NCI-H1417 (cell line): ENCODE measurements at regions not wholly inside any gene's neighbourhood (a gene's known extent, or its start where the extent isn't known, plus 50 kb on each side); places are given as distances from the start of the nearest gene placed in this dataset.
"Not testable (repeated sequence)": the region's sequence is repeated elsewhere in the genome, so short reads cannot be mapped to it uniquely, and the experiment has no call there.

Experiments
- DNase-seq, 3 experiments: peaks; one replicate each; lab custom pipeline; 2025; lab: John Stamatoyannopoulos, UW

- DNase-seq: no peak
Measured at GRCh38 chr13:38415233-38415632, 65.6 kb downstream of the UFM1 start.

DNA sequence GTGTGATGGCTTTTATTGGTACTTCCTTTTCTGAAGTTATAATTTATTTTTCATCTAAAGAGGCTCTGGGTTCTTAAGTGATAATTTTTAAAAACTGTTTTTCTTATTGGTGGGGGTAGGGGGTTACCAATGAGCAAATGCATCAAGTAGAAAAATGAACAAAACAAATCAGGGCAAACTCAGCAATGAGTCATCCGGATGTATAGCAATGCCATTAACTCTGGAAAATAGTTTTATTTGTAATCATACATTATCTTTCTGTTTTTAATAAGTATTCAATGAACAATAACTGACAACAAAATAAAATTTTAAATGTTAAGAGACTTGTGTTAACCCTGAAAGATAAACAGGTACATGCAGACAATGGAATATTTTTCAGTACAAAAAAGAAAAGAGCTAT lies 67.6 kb downstream of the UFM1 start:
- DNase-seq: no peak

DNA sequence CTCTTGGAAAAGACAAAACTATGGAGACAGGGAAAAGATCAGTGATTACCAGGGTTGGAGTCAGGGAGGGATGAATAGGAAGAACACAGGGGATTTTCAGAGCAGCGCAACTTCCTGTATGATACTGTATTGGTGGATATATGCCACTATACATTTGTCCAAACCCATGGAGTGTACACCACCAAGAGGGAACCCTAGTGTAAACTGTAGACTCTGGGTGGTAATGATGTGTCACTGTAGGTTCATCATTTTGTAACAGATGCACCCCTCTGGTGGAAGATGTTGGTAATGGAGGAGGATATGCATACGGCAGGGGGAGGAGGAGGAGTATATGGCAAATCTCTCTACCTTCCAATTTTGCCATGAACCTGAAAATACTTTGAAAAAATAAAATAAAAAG lies 68.1 kb downstream of the UFM1 start:
- DNase-seq: peak in 2 of 3 experiments; percentile 3 to 5

- no peak for DNase-seq
Measured at GRCh38 chr13:38418286-38418685, 68.6 kb downstream of the UFM1 start.

- no peak for DNase-seq
Measured at GRCh38 chr13:38419312-38419873, 69.7 kb downstream of the UFM1 start.

DNA sequence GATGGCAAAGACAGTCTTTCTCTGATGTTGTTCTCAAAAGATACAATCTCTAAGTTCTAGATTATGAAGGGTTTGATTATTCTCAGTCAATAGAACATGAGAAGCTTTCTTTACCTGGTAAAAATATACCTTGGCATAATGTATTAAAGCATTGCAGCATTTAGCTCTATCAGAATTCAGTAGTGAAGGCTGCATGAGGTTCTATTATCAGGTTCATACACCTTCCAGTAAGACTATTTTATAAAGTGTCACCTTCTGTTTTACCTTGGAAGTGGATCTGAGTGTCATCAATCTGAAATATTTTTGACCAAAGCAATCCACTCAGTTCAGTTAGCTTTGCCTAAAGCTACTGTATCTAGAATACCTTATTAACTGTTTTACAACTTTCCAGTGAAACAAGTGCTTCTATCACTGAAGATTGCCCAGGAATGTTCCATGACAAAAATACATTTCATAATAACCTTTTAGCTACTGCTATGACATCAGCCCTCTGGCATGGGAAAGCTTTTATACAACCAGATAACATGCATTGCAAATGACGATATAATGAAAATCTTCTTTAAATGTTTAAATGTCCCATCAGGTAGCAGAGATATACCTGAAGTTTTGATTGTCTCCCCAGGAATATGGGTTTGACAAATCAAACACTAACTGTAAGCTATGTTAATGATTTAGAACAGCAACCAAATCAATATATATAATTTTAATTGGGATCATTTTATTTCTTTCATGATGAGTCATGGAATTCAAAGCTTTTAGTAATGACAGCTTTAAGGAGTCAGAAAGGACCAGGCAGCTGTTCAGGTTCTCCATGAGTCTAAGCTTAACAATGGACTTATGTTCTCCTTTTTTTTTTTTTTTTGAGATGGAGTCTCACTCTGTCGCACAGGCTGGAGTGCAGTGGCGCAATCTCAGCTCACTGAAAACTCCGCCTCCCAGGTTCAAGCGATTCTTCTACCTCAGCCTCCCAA lies 72.2 kb downstream of the UFM1 start:
- no peak for DNase-seq

DNA sequence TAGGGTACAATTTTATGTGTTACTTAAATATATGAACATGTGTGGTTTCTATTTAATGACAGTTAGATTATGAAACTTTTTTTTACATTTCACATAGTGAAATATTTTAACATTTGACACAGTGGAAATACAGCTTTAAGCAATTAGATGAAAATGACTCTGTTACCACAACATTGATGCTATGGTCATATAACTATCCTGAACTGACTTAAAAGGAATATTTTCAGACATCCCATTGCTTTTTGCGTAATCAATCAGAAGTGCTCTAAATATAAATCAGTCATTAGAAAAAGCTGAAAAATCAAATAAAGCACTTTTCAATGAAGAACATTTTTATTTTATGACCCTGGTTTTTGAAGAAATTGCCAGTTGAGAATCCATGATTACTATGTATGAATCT lies 80.3 kb downstream of the UFM1 start:
- DNase-seq: no peak

DNA sequence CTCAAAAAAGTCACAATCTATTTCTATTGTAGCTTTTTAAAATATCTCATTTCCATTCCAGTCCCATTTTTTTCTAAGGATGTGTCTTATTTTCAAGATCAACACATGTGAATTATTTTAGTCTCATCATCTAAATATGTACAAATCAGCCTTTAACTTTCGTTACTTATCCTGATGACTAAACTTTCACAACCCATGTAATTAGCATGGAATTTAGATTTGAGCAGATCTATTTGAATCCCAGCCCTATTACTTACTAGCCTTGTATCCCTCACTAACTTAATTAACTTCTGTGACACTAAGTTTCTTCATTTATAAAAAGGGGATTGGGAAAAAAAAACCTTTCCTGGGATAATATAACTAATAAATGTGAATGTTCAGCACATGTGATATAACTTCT lies 81.1 kb downstream of the UFM1 start:
- no peak for DNase-seq

GRCh38 chr13:38440666-38441065 lies 91.0 kb downstream of the UFM1 start:
- DNase-seq: no peak

DNA sequence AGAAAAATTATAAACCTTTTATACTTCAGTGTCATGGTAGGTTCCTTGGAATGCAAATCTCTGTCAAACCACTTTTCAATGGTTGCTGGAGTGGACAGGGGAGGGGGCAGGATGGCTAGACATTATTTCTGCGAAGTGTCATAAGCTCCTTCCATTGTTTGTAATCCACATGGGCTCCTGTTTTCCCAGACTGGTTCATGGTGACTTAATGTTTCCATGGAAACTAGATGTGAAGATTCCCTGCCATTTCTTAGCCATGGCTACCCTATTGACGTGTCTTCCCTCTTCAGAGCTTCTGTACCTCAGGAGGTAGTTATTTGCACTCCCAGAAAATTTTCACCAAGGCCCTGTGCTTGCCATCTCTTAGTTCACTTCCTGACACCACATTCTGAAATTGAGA lies 95.3 kb downstream of the UFM1 start:
- DNase-seq: peak in 1 of 3 experiments; percentile 3

DNA sequence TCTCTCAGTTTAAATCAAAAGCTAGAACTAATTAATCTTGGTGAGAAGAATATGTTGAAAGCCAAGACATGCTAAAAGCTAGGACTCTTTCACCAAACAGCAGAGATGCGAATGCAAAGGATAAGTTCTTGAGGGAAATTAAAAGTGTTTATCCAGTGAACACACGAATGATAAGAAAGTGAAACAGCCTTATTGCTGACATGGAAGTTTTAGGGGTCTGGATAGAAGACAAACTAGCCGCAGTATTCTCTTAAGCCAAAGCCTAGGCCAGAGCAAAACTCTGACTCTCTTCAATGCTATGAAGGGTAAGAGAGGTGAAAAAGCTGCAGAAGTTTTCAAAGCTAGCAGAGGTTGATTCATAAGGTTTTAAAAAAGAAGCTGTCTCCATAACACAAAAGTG lies 103.0 kb downstream of the UFM1 start:
- no peak for DNase-seq

DNA sequence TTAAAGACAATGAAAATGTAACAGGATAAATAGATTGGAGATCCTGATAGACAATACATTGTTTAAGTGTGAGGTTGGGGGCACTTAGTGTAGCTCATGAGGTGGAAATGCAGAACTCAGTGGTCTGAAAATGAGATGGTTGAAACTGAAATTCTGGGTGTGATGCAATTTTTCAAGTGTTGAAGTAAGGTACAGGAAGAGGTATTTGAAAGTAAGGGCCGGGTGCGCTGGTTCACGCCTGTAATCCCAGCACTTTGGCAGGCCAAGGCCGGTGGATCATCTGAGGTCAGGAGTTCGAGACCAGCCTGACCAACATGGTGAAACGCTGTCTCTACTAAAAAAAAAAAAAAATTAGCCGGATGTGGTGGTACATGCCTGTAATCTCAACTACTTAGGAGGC lies 113.0 kb downstream of the UFM1 start:
- no peak for DNase-seq

DNA sequence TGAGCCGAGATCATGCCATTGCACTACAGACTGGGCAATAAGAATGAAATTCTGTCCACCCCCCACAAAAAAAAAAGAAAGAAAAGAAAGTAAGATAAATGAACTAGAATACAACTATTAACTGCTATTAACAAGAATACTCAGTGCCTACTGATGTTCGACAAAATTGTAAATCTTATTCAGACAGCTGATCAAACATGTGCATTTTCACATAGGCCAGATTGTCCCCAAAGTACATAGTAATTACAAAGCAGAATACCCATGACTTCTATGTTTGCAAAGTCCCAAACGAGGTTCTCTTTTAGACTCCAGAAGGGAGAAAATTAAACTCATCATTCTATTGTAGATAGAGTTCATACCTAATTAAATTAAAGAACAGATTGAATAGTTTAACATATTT lies 113.4 kb downstream of the UFM1 start:
- peak in 1 of 3 experiments; percentile 3 for DNase-seq

GRCh38 chr13:38472411-38472810 lies 122.8 kb downstream of the UFM1 start:
- not testable (repeated sequence) for DNase-seq

GRCh38 chr13:38473305-38473704 lies 123.7 kb downstream of the UFM1 start:
- DNase-seq: no peak

GRCh38 chr13:38477676-38478075 lies 128.0 kb downstream of the UFM1 start:
- DNase-seq: no peak

- DNase-seq: no peak
Measured at GRCh38 chr13:38483623-38484022, 134.0 kb downstream of the UFM1 start.

DNA sequence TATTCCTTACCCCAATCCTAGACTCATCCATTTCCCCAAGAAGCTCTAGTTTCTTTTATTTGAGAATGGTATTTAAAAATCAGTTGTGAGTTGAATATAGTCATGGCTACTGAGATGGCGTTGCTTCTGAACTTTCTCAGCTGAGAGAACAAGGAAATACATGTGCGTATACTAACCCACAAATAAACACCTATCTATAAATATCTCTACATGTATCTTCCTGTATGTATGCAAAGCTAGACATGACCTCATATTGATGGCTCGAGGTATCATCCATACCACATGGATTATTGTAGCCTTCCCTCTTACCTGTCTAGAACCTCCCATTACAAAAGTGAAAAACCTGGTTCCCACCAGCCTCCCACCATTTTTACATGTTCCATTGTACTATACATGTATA lies 141.0 kb downstream of the UFM1 start:
- DNase-seq: no peak

GRCh38 chr13:38494445-38494844 lies 144.8 kb downstream of the UFM1 start:
- DNase-seq: no peak

- no peak for DNase-seq
Measured at GRCh38 chr13:38496917-38497316, 147.3 kb downstream of the UFM1 start.

DNA sequence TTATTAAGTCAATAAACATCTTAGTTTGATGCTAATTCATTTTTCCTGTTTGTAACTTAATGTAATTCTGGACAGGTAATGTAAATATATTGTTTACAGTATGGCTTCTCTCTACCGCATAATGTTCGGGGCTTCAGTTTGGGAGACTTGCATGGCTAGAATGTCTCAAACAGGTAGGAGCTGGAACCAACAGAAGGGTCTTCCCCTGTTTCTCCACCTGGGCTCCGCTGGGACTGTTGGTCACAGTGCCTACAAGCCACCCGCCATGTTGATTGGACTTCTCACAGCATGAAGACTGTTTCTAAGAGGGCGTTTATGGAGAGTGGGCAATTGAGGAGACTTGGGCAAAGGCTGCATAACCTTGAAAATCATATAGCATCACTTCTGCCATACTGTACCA lies 148.6 kb downstream of the UFM1 start:
- no peak for DNase-seq

DNA sequence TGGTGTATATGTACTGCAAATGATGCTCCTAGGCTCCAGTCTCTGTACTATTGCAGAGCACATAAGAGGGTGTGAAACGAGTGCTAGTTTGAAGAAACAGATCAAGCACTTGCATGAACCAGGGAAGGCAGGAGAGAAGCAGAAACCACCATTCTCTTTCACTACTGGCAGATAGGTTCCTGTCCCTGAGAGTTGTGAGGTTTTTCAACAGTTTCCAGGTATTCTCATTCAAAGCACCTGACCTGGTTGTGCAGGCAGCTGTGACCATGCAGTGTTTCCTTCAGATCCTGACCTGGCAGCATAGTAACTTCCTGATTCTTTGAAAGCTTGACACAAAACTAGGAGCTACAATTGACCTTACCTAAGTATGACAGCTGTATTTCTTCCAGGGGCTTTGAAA lies 164.9 kb downstream of the UFM1 start:
- peak in 1 of 3 experiments; percentile 30 for DNase-seq

GRCh38 chr13:38518328-38518727 lies 168.5 kb upstream of the FREM2 start:
- peak in 1 of 3 experiments; percentile 18 for DNase-seq
